ENCODE measurements at regions not wholly inside any gene's neighbourhood (a gene's known extent, or its start where the extent isn't known, plus 50 kb on each side); places are given as distances from the start of the nearest gene placed in this dataset.

GRCh38 chr9:115616666-115617239 lies 498.8 kb upstream of the TNC start:
- POLR2A ChIA-PET = no interaction called here
- Histone ChIP-seq H3K9ac (ENCODE audit: insufficient read depth, low read depth, low read length) (no peak overlapping the region), H3K36me3 (replicated peaks in 1 of 2; ENCODE audit: control insufficient read depth in 1 of 2, insufficient read depth in 2 of 2, low read length in 2 of 2) (no peaks in the 10 kb centered on the region), H4K20me1 (ENCODE audit: insufficient read depth, low read length) (no peaks in the 10 kb centered on the region), H3K9me3 (ENCODE audit: low read length) (peaks cover 10% of the 10 kb centered on the region), H3K79me2 (ENCODE audit: insufficient read depth, low read length) (no peaks in the 10 kb centered on the region), H3K4me2 (ENCODE audit: low read depth, low read length) (no peak overlapping the region), H2AFZ (ENCODE audit: low read length) (no peak overlapping the region), H3K27ac (ENCODE audit: extremely low read length, insufficient read depth, low read length) (no peak overlapping the region), H3K27me3 (ENCODE audit: control insufficient read depth in 1 of 2, insufficient read depth in 2 of 2, low read length in 2 of 2) (no peaks in the 10 kb centered on the region), H3K4me3 (replicated peaks in 1 of 3; ENCODE audit: insufficient read depth in 1 of 3, low read depth in 2 of 3, low read length in 3 of 3) (no peak overlapping the region), H3K4me1 (ENCODE audit: insufficient read depth, low read length) (no peaks in the 10 kb centered on the region)
- no TSS peak for BruUV-seq (replicated peaks)
- DNase-seq (ENCODE audit: low spot score) = no peak
- WGBS (ENCODE audit: low lambda C conversion rate) = 2% methylated on average over 2 of the region's 2 CpGs
- ATAC-seq = no peak
- in situ Hi-C loops (cut with HindIII; ENCODE audit: extremely low pct_ligation_motif_present, low pct_unique_long_range_greater_than_20kb) (no loop called here), intact Hi-C loops (cut with micrococcal nuclease; ENCODE audit: unreplicated experiment) (no loop called here)
- CTCF ChIA-PET (ENCODE audit: low intra/inter-chr PET ratio, low total read pairs) = no interaction called here
- no peak for FAIRE-seq
- TF ChIP-seq SNAPC5 (CRISPR knock-in tag; IDR thresholded peaks at IDR 0.05; ENCODE audit: borderline replicate concordance) (no peak), SALL1 (CRISPR knock-in tag; IDR thresholded peaks at IDR 0.05) (no peak), ZNF597 (CRISPR knock-in tag; IDR thresholded peaks at IDR 0.05) (no peak), ZNF660 (CRISPR knock-in tag; IDR thresholded peaks at IDR 0.05; ENCODE audit: borderline replicate concordance, low read depth) (no peak), FOSL1 (CRISPR knock-in tag; IDR thresholded peaks at IDR 0.05; ENCODE audit: borderline replicate concordance) (no peak), ZNF513 (CRISPR knock-in tag; conservative IDR thresholded peaks at IDR 0.05) (no peak), E2F2 (CRISPR knock-in tag; IDR thresholded peaks at IDR 0.05; ENCODE audit: borderline replicate concordance) (no peak), ZNF326 (CRISPR knock-in tag; IDR thresholded peaks at IDR 0.05; ENCODE audit: borderline replicate concordance) (no peak), HNF1B (CRISPR knock-in tag; IDR thresholded peaks at IDR 0.05) (no peak), NFYC (CRISPR knock-in tag; IDR thresholded peaks at IDR 0.05) (no peak), ZNF710 (CRISPR knock-in tag; IDR thresholded peaks at IDR 0.05; ENCODE audit: borderline replicate concordance) (no peak), SALL2 (CRISPR knock-in tag; IDR thresholded peaks at IDR 0.05) (no peak), ZNF30 (CRISPR knock-in tag; IDR thresholded peaks at IDR 0.05) (no peak), POGZ (CRISPR knock-in tag; IDR thresholded peaks at IDR 0.05) (no peak), ATF6 (CRISPR knock-in tag; conservative IDR thresholded peaks at IDR 0.05) (no peak)
